K562 (cell line): ENCODE measurements at regions not wholly inside any gene's neighbourhood (a gene's known extent, or its start where the extent isn't known, plus 50 kb on each side); places are given as distances from the start of the nearest gene placed in this dataset.

ENCODE experiments used
- ATAC-seq: fragments of 200-7000 bp; cut with Tn5 transposase; 3 replicates; pipeline ENCODE4 v1.9.1; 2020; ENCODE audit warnings: moderate library complexity
- BruUV-seq: library from RNA; stranded (reverse); fragments of 400-500 nt; replicated peaks from 2 replicates; lab custom pipeline; 2021; lab: Mats Ljungman, UMichigan
- CTCF ChIA-PET: fragments of 300-600 bp; formaldehyde crosslinking; extraction: SDS; loops from one replicate; lab custom pipeline; 2021; ENCODE audit warnings: low intra/inter-chr PET ratio; lab: Yijun Ruan, JAX
- POLR2A ChIA-PET: fragments of 300-600, 350-650 bp; sonication (Branson Sonifier 250); formaldehyde crosslinking; extraction: SDS; loops from one replicate; lab custom pipeline; 2021; ENCODE audit warnings: antibody characterized with exemption, inconsistent platforms; lab: Yijun Ruan, JAX
- DNase-seq, 4 experiments: peaks; one replicate each; pipeline versions ENCODE4 v3.0.0 to v3.0.0-alpha.2; 2011 to 2018; ENCODE audit warnings: low spot score in 3 of 4, mixed read lengths in 3 of 4; ENCODE audit errors: extremely low read depth in 1 of 4
- FAIRE-seq: peaks from 2 replicates; lab custom pipeline; 2011; peaks lifted over from hg19 to GRCh38; lab: Jason Lieb, UNC
- H2AFZ ChIP-seq: 2 replicates; pipeline ENCODE4 v1.6.0; 2011; ENCODE audit warnings: low read depth, low read length, control low read depth, inconsistent platforms
- H3K27ac ChIP-seq: fragments of 200-600 bp; 3 replicates; pipeline ENCODE4 v1.8.0; 2011; ENCODE audit warnings: low read depth, mild to moderate bottlenecking, control low read depth, inconsistent platforms, low read length, moderate library complexity, mixed read lengths; ENCODE audit errors: extremely low read depth
- H3K27me3 ChIP-seq, 2 experiments: fragments of 300-600 bp in 1 of 2; 2 replicates in 1 of 2; 3 replicates in 1 of 2; pipeline versions ENCODE4 v1.6.0 to v1.8.0; 2011; ENCODE audit warnings: inconsistent platforms in 2 of 2, low read length in 2 of 2, mild to moderate bottlenecking in 1 of 2, mixed read lengths in 1 of 2, moderate library complexity in 1 of 2; ENCODE audit not compliant: control insufficient read depth in 2 of 2, insufficient read depth in 2 of 2
- H3K36me3 ChIP-seq: fragments of 300-600 bp; 3 replicates; pipeline ENCODE4 v1.8.0; 2011; ENCODE audit warnings: mild to moderate bottlenecking, low read length, inconsistent platforms; ENCODE audit not compliant: control insufficient read depth, insufficient read depth
- H3K4me1 ChIP-seq, 2 experiments: fragments of 200-600 bp in 1 of 2; replicated peaks in 1 of 2; 2 replicates in 1 of 2; 3 replicates in 1 of 2; pipeline versions ENCODE4 v1.5.1 to v1.8.0; 2011; ENCODE audit warnings: inconsistent platforms in 2 of 2, low read length in 2 of 2, mild to moderate bottlenecking in 1 of 2, mixed read lengths in 1 of 2, moderate library complexity in 1 of 2; ENCODE audit not compliant: control insufficient read depth in 2 of 2, insufficient read depth in 2 of 2
- H3K4me2 ChIP-seq: 2 replicates; pipeline ENCODE4 v1.6.1; 2011; ENCODE audit warnings: low read length, control low read depth, inconsistent platforms, mixed read lengths; ENCODE audit not compliant: insufficient read depth
- H3K4me3 ChIP-seq: fragments of 200-600 bp; sonication (generic), shearing (Covaris generic); 2 replicates; pipeline ENCODE4 v1.5.1; 2016; ENCODE audit warnings: control low read depth, inconsistent platforms
- H3K79me2 ChIP-seq: fragments of 200-600 bp; 3 replicates; pipeline ENCODE4 v1.8.0; 2011; ENCODE audit warnings: low read length, inconsistent platforms; ENCODE audit not compliant: control insufficient read depth, insufficient read depth
- H3K9ac ChIP-seq, 2 experiments: 2 replicates each; pipeline versions ENCODE4 v1.6.0 to v1.6.1; 2011; ENCODE audit warnings: low read depth in 2 of 2, low read length in 2 of 2, control low read depth in 1 of 2, inconsistent platforms in 1 of 2, mild to moderate bottlenecking in 1 of 2, mixed read lengths in 1 of 2; ENCODE audit not compliant: insufficient read depth in 1 of 2
- H3K9me1 ChIP-seq: one replicate; pipeline ENCODE4 v1.6.0; 2011; ENCODE audit warnings: inconsistent platforms, mild to moderate bottlenecking, low read length, moderate library complexity; ENCODE audit not compliant: control insufficient read depth, insufficient read depth
- H3K9me3 ChIP-seq: replicated peaks from 2 replicates; pipeline ENCODE4 v1.5.1; 2011; ENCODE audit warnings: low read depth, low read length, inconsistent platforms; ENCODE audit not compliant: control insufficient read depth, insufficient read depth
- H4K20me1 ChIP-seq: replicated peaks from 2 replicates; pipeline ENCODE4 v1.6.1; 2011; ENCODE audit warnings: low read length, inconsistent platforms, mixed read lengths; ENCODE audit not compliant: control insufficient read depth, insufficient read depth
- ATF1 ChIP-seq, 2 experiments: fragments of 450-650 bp in 1 of 2; IDR thresholded peaks; 2 replicates each; pipeline ENCODE4 v1.6.1; 2016; ENCODE audit warnings: missing compliant biosample characterization in 1 of 2, missing genetic modification characterization in 1 of 2
- FOXM1 ChIP-seq, 2 experiments: fragments of 450-650 bp in 1 of 2; sonication (generic) in 1 of 2; formaldehyde crosslinking in 1 of 2; IDR thresholded peaks; 2 replicates each; pipeline versions ENCODE4 v1.6.1 to v1.9.0; 2017 to 2022; ENCODE audit warnings: low read depth in 2 of 2, mild to moderate bottlenecking in 2 of 2, missing genetic modification reagents in 1 of 2, moderate library complexity in 1 of 2
- GABPA ChIP-seq: fragments of 200-800 bp; sonication (Bioruptor generic); conservative IDR thresholded peaks from 2 replicates; pipeline ENCODE4 v1.6.1; 2016; ENCODE audit warnings: low read depth, missing genetic modification characterization, missing compliant biosample characterization
- GTF2A2 ChIP-seq: IDR thresholded peaks from 2 replicates; pipeline ENCODE4 v1.6.1; 2016; ENCODE audit warnings: mild to moderate bottlenecking, missing genetic modification characterization, missing compliant biosample characterization
- GTF2E2 ChIP-seq: fragments of 200-800 bp; sonication (Bioruptor generic); IDR thresholded peaks from 2 replicates; pipeline ENCODE4 v1.6.1; 2016; ENCODE audit warnings: missing genetic modification characterization, missing compliant biosample characterization
- KDM4B ChIP-seq, 2 experiments: fragments of 450-650 bp in 1 of 2; sonication (generic) in 1 of 2; IDR thresholded peaks; 2 replicates each; pipeline ENCODE4 v1.6.1; 2016 to 2017; ENCODE audit warnings: borderline replicate concordance in 2 of 2, antibody characterized with exemption in 1 of 2, low read depth in 1 of 2, mild to moderate bottlenecking in 1 of 2
- MEIS2 ChIP-seq: fragments of 450-650 bp; IDR thresholded peaks from 2 replicates; pipeline ENCODE4 v1.6.1; 2014; ENCODE audit warnings: mild to moderate bottlenecking; ENCODE audit not compliant: partially characterized antibody
- NCOR1 ChIP-seq: fragments of 450-650 bp; IDR thresholded peaks from 2 replicates; pipeline ENCODE4 v1.6.1; 2016; ENCODE audit warnings: mild to moderate bottlenecking, moderate library complexity
- PBX2 ChIP-seq, 2 experiments: IDR thresholded peaks in 1 of 2; conservative IDR thresholded peaks in 1 of 2; 2 replicates each; pipeline ENCODE4 v1.6.1; 2016; ENCODE audit warnings: low read depth in 2 of 2, mild to moderate bottlenecking in 1 of 2, missing compliant biosample characterization in 1 of 2, missing genetic modification characterization in 1 of 2, moderate library complexity in 1 of 2
- PHF20 ChIP-seq: fragments of 450-650 bp; IDR thresholded peaks from 2 replicates; pipeline ENCODE4 v1.6.1; 2018; ENCODE audit not compliant: partially characterized antibody
- SETDB1 ChIP-seq: IDR thresholded peaks from one replicate; pipeline ENCODE4 v1.6.1; 2012; ENCODE audit warnings: low read length, control low read depth, inconsistent platforms
- SREBF1 ChIP-seq: fragments of 150-350 bp; IDR thresholded peaks from 2 replicates; pipeline ENCODE4 v1.6.1; 2014; ENCODE audit warnings: antibody characterized with exemption, low read depth, low read length, borderline replicate concordance
- TGIF2 ChIP-seq: sonication (generic); formaldehyde crosslinking; IDR thresholded peaks from 2 replicates; pipeline ENCODE4 v1.8.1; 2022; ENCODE audit warnings: mild to moderate bottlenecking, missing genetic modification reagents, moderate library complexity
- WGBS: fragments of 100-300 bp; shearing (Covaris generic); methylation state at CpG from one replicate; pipeline ENCODE4 v1.1.6; 2016; ENCODE audit warnings: low coverage, mixed read lengths; ENCODE audit not compliant: insufficient coverage; ENCODE audit errors: missing lambda C conversion rate; 5-methylcytosine and 5-hydroxymethylcytosine counted together
- in situ Hi-C: fragments of 300-500 bp; cut with MboI; formaldehyde crosslinking; loops from 4 replicates; pipeline ENCODE4 v1.15.0; 2018; ENCODE audit warnings: inconsistent platforms, mixed read lengths
- intact Hi-C: fragments of 100-400 bp; cut with micrococcal nuclease; formaldehyde crosslinking; loops from 2 replicates; pipeline ENCODE4 v1.14.2; 2022

DNA sequence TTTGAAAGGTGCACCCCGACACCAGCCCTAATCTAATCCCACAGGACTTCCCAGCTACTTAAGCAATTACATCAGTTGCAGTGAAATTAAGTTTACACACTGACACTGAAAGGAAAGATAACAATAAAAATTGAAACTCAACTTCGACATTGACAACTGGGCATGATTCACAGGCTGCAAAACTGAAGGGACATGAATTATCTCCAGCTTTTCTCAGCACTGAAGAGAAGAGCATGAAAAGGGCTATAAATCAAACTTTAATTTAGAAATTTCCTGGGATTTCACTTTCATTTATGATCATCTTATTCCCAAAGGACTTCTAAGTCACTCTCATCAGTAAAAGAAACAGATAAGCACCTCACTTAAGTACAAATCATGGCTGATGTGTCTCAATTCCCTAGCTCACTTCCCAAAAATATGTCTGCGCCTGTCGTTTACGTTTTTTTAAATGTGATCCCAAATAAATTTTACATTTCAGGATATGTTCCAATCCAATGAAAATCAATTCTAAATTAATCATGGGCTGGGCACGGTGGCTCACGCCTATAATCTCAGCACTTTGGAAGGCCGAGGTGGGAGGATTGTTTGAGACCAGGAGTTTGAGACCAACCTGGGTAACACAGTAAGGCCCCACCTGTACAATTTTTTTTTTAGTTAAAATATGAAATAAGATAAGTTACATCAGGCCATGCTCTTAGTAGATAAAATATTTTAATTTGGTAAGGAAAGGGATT is 134.4 kb upstream of the TBL1X start:
- Histone ChIP-seq H4K20me1 (no peaks in the 10 kb centered on the region), H3K9me3 (no peaks in the 10 kb centered on the region), H3K4me1 (peaks cover 0 to 3% of the 10 kb centered on the region in 2 experiments; a peak in 1 of 5 replicates), H3K36me3 (no peaks in the 10 kb centered on the region), H3K27me3 (no peaks in the 10 kb centered on the region), H3K9me1 (no peaks in the 10 kb centered on the region), H3K79me2 (no peaks in the 10 kb centered on the region), H3K9ac (no peak overlapping the region), H3K4me3 (no peak overlapping the region), H3K27ac (no peak overlapping the region), H3K4me2 (no peak overlapping the region), H2AFZ (no peak overlapping the region)
- intact Hi-C loops, result no loop called here
- TF ChIP-seq ATF1 (CRISPR knock-in tag; IDR thresholded peaks at IDR 0.05), result no peak
- TF ChIP-seq ATF1 (tag; IDR thresholded peaks at IDR 0.05), result no peak
- peak; percentile 16 for TF ChIP-seq MEIS2
- no peak for TF ChIP-seq NCOR1
- no peak for TF ChIP-seq PBX2 (CRISPR knock-in tag; IDR thresholded peaks at IDR 0.05; ENCODE audit: low read depth)
- peak; percentile 44; the same call in 1 of the 2 replicates for TF ChIP-seq PBX2 (tag; conservative IDR thresholded peaks at IDR 0.05; ENCODE audit: low read depth)
- no peak for TF ChIP-seq SREBF1
- TF ChIP-seq GTF2A2 (tag), result no peak
- TF ChIP-seq FOXM1 (IDR thresholded peaks at IDR 0.05; ENCODE audit: low read depth), result no peak
- TF ChIP-seq FOXM1 (CRISPR knock-in tag; IDR thresholded peaks at IDR 0.05; ENCODE audit: low read depth), result no peak
- TF ChIP-seq GABPA (tag), result no peak
- TF ChIP-seq TGIF2, result no peak
- TF ChIP-seq GTF2E2 (tag), result no peak
- TF ChIP-seq KDM4B (IDR thresholded peaks at IDR 0.05; ENCODE audit: borderline replicate concordance in 2 of 2, low read depth in 1 of 2), result no peak
- no peak for TF ChIP-seq PHF20
- no peak for TF ChIP-seq SETDB1
- FAIRE-seq, result no peak
- WGBS, result 51% methylated on average over 7 of the region's 8 CpGs
- in situ Hi-C loops, result no loop called here
- ChIA-PET POLR2A (interaction anchor here (0.6 kb wide), 1 partner anchor 28 kb away, joined by 3 read pairs; no protein-coding TSS in a partner anchor), CTCF (no interaction called here)
- ATAC-seq, result no peak
- DNase-seq, result no peak
- no TSS peak for BruUV-seq
